Activated T-helper 2 cell treated with anti-CD3 and anti-CD28 coated beads, Interferon-gamma antibody, Interleukin-2, Interleukin-4, amounts not matched to agents 10 μg/mL and 5 μg/mL and 100 μg/mL, durations not matched to agents 14 hours and 24 hours and 36 hours (primary cell): ENCODE measurements at regions not wholly inside any gene's neighbourhood (a gene's known extent, or its start where the extent isn't known, plus 50 kb on each side); places are given as distances from the start of the nearest gene placed in this dataset.
"Not testable (repeated sequence)": the region's sequence is repeated elsewhere in the genome, so short reads cannot be mapped to it uniquely, and the experiment has no call there.

Experiments used
- DNase-seq: peaks from one replicate; pipeline ENCODE4 v3.0.0; 2021; ENCODE audit warnings: low spot score
- H3K27ac Mint-ChIP-seq: one replicate; pipeline ENCODE4 v1.8.0; 2021; ENCODE audit warnings: mixed read lengths
- H3K27me3 Mint-ChIP-seq: one replicate; pipeline ENCODE4 v1.8.0; 2021; ENCODE audit warnings: low read depth, mixed read lengths
- H3K36me3 Mint-ChIP-seq: one replicate; pipeline ENCODE4 v1.8.0; 2021; ENCODE audit warnings: low read depth, mixed read lengths
- H3K4me1 Mint-ChIP-seq: one replicate; pipeline ENCODE4 v1.8.0; 2021; ENCODE audit warnings: low read depth, mixed read lengths
- H3K4me3 Mint-ChIP-seq: one replicate; pipeline ENCODE4 v1.8.0; 2021; ENCODE audit warnings: low read depth, mild to moderate bottlenecking, moderate library complexity, mixed read lengths
- H3K9me3 Mint-ChIP-seq: one replicate; pipeline ENCODE4 v1.8.0; 2021; ENCODE audit warnings: mixed read lengths
- intact Hi-C: fragments of 100-400 bp; cut with micrococcal nuclease; formaldehyde crosslinking; loops from one replicate; pipeline ENCODE4 v1.15.1; 2023

GRCh38 chr1:60866226-60866900 is 216.0 kb upstream of the NFIA start:
- H3K4me3 Mint-ChIP-seq, result no peak overlapping the region
- intact Hi-C loops, result no loop called here
- no peaks in the 10 kb centered on the region for H3K4me1 Mint-ChIP-seq
- DNase-seq, result no peak
- H3K27me3 Mint-ChIP-seq, result peaks cover 10% of the 10 kb centered on the region
- no peaks in the 10 kb centered on the region for H3K36me3 Mint-ChIP-seq
- no peaks in the 10 kb centered on the region for H3K9me3 Mint-ChIP-seq
- H3K27ac Mint-ChIP-seq, result no peak overlapping the region

DNA sequence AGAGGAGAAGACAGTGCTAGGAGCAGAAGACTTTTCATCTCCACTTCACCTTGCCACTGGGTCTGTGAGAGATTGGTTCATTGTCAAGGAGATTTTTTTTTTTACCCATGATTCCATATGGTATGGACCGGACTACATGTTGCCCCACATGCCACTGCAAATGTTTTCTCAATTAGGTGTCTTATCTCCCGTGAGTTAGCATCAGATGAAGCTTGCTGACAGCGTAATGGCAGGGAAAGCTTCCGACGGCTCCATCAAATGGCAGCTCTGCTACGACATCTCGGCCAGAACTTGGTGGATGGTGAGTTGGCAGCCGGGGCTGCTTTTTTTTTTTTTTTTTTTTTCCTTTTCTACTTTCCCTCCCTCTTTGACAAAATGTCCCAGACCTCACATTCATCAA is 217.2 kb upstream of the NFIA start:
- H3K4me1 Mint-ChIP-seq, result no peaks in the 10 kb centered on the region

DNA sequence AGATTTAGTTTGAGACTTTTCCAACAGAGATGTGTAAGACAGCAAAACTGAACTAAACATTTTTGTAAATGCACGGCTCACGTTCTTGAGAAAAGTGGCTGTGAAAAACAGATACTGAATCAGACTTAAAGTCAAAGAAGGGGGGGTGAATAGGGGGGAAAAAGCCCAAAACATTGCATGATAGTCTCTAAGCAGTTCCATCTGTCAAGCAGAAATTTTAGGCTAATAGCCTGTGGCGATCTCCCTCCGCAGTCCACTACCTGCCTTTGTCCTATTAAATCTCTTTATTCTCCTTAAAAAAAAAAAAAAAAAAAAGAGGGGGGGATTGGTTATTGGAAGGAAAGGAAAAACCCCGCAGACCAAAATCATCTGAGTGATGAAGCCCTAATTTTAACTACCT is 217.6 kb upstream of the NFIA start:
- Mint-ChIP-seq H3K36me3 (no peaks in the 10 kb centered on the region), H3K27me3 (peaks cover 8% of the 10 kb centered on the region), H3K4me1 (no peaks in the 10 kb centered on the region), H3K27ac (no peak overlapping the region), H3K4me3 (no peak overlapping the region), H3K9me3 (no peaks in the 10 kb centered on the region)
- DNase-seq, result no peak
- intact Hi-C loops, result no loop called here

More for the DNA sequence above, 217.2 kb upstream of the NFIA start:
- Mint-ChIP-seq H3K9me3 (no peaks in the 10 kb centered on the region), H3K36me3 (no peaks in the 10 kb centered on the region), H3K27me3 (peaks cover 8% of the 10 kb centered on the region), H3K4me3 (no peak overlapping the region), H3K27ac (no peak overlapping the region)
- DNase-seq, result no peak
- intact Hi-C loops, result no loop called here

DNA sequence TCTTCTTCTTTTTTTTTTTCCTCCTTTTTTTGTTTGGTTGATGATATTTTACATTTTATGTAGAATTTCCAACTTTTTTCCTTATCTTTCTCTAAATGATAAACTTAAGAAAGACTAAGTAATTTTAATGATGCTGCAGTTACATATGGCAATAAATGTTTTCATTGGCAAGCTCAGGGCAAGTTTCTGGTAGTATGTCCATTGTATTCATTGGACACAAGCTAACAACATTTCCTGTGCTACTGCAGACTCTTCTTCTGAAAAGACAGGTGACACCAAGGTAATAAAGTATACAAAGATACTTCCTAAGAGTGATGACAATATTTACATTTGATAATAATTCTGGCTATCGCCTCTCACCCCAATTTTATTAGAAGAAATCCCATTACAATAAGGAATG is 219.2 kb upstream of the NFIA start:
- Mint-ChIP-seq H3K27me3 (peaks cover 4% of the 10 kb centered on the region), H3K4me3 (no peak overlapping the region), H3K4me1 (no peaks in the 10 kb centered on the region), H3K27ac (no peak overlapping the region), H3K36me3 (no peaks in the 10 kb centered on the region), H3K9me3 (no peaks in the 10 kb centered on the region)
- intact Hi-C loops, result no loop called here
- DNase-seq, result no peak

GRCh38 chr1:60861961-60862567 is 220.3 kb upstream of the NFIA start:
- Mint-ChIP-seq H3K4me3 (no peak overlapping the region), H3K4me1 (no peaks in the 10 kb centered on the region), H3K9me3 (no peaks in the 10 kb centered on the region), H3K27ac (no peak overlapping the region), H3K27me3 (peaks cover 4% of the 10 kb centered on the region), H3K36me3 (no peaks in the 10 kb centered on the region)
- intact Hi-C loops, result no loop called here
- no peak for DNase-seq

DNA sequence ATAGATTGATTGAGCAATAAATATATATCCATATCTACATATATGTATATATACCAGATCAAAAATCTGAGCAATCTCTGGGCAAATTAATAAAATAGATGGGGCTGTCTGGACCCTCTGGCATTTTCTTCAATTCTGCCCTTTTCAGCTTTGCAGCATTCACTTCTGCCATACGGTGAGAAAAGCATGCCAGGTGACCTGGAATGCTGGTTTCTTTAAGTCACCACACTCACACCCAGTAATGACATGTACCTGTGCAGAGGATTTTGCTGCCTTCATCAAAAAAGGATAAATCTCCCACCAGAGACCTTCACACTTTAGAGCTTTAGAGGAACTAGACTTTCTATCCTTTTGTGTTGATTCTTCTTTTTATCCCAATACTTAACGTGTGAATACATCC is 223.2 kb upstream of the NFIA start:
- no peak for DNase-seq
- H3K4me3 Mint-ChIP-seq, result no peak overlapping the region
- H3K27ac Mint-ChIP-seq, result no peak overlapping the region
- no peaks in the 10 kb centered on the region for H3K9me3 Mint-ChIP-seq
- no peaks in the 10 kb centered on the region for H3K4me1 Mint-ChIP-seq
- intact Hi-C loops, result no loop called here
- peaks cover 2% of the 10 kb centered on the region for H3K27me3 Mint-ChIP-seq
- H3K36me3 Mint-ChIP-seq, result no peaks in the 10 kb centered on the region

GRCh38 chr1:60857851-60858250 is 224.5 kb upstream of the NFIA start:
- intact Hi-C loops, result no loop called here
- Mint-ChIP-seq H3K36me3 (no peaks in the 10 kb centered on the region), H3K27me3 (no peaks in the 10 kb centered on the region), H3K4me3 (no peak overlapping the region), H3K4me1 (no peaks in the 10 kb centered on the region), H3K9me3 (no peaks in the 10 kb centered on the region), H3K27ac (no peak overlapping the region)
- DNase-seq, result no peak

DNA sequence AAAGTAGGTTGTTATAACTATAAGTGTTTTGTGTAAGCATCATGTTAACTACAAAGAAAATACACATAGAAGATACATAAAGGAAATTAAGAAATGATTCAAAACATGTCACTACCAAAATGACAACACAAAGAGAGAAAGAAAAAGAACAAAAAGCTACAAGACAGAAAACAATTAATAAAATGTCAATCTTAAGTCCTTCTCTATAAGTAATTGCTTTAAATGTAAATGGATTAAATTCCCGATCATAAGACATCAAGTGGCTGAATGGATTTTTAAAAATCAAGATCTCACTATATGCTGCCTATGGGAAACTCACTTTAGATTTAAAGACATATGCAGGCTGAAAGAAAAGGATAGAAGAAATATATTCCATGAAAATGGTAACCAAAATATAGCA is 232.3 kb upstream of the NFIA start:
- Mint-ChIP-seq H3K36me3 (no peaks in the 10 kb centered on the region), H3K4me3 (no peak overlapping the region), H3K27me3 (peaks cover 15% of the 10 kb centered on the region), H3K27ac (no peak overlapping the region), H3K4me1 (no peaks in the 10 kb centered on the region), H3K9me3 (no peaks in the 10 kb centered on the region)
- DNase-seq, result no peak
- intact Hi-C loops, result no loop called here

GRCh38 chr1:60849401-60849800 is 233.0 kb upstream of the NFIA start:
- H3K27ac Mint-ChIP-seq, result no peak overlapping the region
- no peak overlapping the region for H3K4me3 Mint-ChIP-seq
- no peaks in the 10 kb centered on the region for H3K4me1 Mint-ChIP-seq
- no peak for DNase-seq
- no peaks in the 10 kb centered on the region for H3K36me3 Mint-ChIP-seq
- intact Hi-C loops, result loop anchor here (2.0 kb wide), 1 partner anchor 193 kb away; no protein-coding TSS in a partner anchor
- H3K9me3 Mint-ChIP-seq, result no peaks in the 10 kb centered on the region
- peaks cover 15% of the 10 kb centered on the region for H3K27me3 Mint-ChIP-seq

GRCh38 chr1:60848583-60849188 is 233.7 kb upstream of the NFIA start:
- H3K4me1 Mint-ChIP-seq, result no peaks in the 10 kb centered on the region
- no peaks in the 10 kb centered on the region for H3K36me3 Mint-ChIP-seq
- no peak overlapping the region for H3K4me3 Mint-ChIP-seq
- H3K9me3 Mint-ChIP-seq, result no peaks in the 10 kb centered on the region
- H3K27me3 Mint-ChIP-seq, result peaks cover 15% of the 10 kb centered on the region
- no peak for DNase-seq
- no peak overlapping the region for H3K27ac Mint-ChIP-seq
- intact Hi-C loops, result loop anchor here (2.0 kb wide), 1 partner anchor 194 kb away; no protein-coding TSS in a partner anchor

DNA sequence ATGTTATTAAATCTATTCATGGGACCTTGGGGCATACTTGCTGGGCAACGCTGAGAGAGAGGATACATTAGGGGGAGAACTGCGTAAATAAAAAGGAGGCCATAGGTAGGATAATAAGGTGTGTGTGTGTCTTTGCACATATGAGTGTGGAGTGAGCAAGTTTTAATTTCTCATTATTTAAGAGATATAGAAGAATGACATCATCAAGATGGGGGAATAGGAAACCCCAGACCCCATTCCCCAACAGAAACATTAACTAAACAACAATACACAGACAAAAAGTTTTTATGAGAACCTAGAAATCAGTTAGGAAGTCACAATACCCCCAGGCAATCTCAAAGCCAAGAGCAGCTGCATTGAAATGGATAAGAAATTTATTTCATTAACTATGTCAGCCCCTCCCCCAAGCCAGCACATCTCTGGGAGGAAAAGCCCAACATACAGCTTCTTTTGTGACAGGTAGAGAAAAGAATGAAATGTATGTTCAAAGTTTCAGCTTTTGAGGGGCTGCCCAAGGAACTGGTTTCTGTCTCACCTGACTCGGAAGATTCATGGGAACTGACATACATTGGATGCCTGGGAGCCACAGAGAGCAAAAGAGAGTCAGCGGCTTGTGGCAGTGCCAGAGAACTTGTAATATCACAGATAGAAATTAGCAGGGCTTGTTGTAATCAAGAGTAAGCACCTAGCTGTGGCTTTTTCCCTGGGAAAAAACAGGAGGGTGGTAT is 234.3 kb upstream of the NFIA start:
- Mint-ChIP-seq H3K9me3 (no peaks in the 10 kb centered on the region), H3K4me3 (no peak overlapping the region), H3K27me3 (peaks cover 15% of the 10 kb centered on the region), H3K36me3 (no peaks in the 10 kb centered on the region), H3K4me1 (no peaks in the 10 kb centered on the region), H3K27ac (no peak overlapping the region)
- intact Hi-C loops, result loop anchor here (2.0 kb wide), 1 partner anchor 195 kb away; no protein-coding TSS in a partner anchor
- DNase-seq, result no peak

DNA sequence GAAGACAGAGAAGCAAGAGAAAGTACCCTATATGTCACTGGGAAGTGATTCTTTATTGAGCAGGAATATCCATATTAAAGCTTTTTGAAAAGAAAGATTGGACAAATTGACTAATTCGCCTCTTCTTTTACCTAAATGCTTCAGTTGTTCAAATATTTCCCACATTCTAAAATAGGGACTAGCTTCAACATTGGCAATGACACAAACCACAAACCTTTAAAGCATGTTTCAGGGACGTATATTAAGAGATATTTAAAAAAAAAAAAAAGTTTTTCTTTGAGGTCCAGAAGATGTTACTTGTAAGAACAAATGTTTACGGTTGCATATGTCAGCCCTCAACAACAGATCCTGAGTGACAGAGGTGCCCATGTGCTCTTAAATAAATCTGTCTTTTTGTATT is 235.0 kb upstream of the NFIA start:
- DNase-seq, result no peak
- Mint-ChIP-seq H3K4me1 (no peaks in the 10 kb centered on the region), H3K36me3 (no peaks in the 10 kb centered on the region), H3K9me3 (no peaks in the 10 kb centered on the region), H3K4me3 (no peak overlapping the region), H3K27ac (no peak overlapping the region), H3K27me3 (peaks cover 15% of the 10 kb centered on the region)
- intact Hi-C loops, result no loop called here

- not testable (repeated sequence) for H3K27me3 Mint-ChIP-seq, H3K36me3 Mint-ChIP-seq
These were observed 236.7 kb upstream of the NFIA start for GRCh38 chr1:60845659-60846058.

More at GRCh38 chr1:60845659-60846058, 236.7 kb upstream of the NFIA start:
- intact Hi-C loops, DNase-seq, H3K4me1 Mint-ChIP-seq, H3K4me3 Mint-ChIP-seq, H3K9me3 Mint-ChIP-seq, H3K27ac Mint-ChIP-seq: not testable (repeated sequence)
